Breast epithelium (tissue), 3 donors: ENCODE measurements at regions not wholly inside any gene's neighbourhood (a gene's known extent, or its start where the extent isn't known, plus 50 kb on each side); places are given as distances from the start of the nearest gene placed in this dataset.

Experiments
- POLR2AphosphoS5 ChIP-seq, 3 donors: sonication (generic); formaldehyde crosslinking; IDR thresholded peaks; one replicate each; pipeline ENCODE4 v1.6.1; 2017; ENCODE audit warnings: antibody characterized with exemption in 3 of 3
- TF ChIP-seq, protein P1 (sequence below), 3 donors: fragments of 450-650 bp; IDR thresholded peaks; one replicate each; pipeline ENCODE4 v1.5.1; 2016 to 2017; ENCODE audit warnings: antibody characterized with exemption in 3 of 3, mild to moderate bottlenecking in 3 of 3, moderate library complexity in 3 of 3

DNA sequence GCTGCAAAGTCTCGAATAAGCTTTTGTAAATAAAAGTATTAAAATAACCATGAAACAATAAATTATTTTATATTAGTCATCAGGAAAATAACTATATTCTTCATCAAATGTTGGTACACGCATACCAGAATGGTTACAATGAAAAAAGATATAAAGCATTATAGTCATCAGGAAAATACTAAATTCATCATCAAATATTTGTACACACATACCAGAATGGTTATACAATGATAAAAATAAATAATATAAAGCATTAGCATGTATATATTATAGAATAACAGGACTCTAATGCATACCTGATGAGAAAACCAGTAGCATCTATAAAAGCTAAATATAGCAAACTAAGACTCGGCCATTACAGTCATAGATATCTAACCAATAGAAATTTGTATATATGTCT, 202.9 kb downstream of the TRAM1L1 start:
- TF ChIP-seq, protein P1, sequence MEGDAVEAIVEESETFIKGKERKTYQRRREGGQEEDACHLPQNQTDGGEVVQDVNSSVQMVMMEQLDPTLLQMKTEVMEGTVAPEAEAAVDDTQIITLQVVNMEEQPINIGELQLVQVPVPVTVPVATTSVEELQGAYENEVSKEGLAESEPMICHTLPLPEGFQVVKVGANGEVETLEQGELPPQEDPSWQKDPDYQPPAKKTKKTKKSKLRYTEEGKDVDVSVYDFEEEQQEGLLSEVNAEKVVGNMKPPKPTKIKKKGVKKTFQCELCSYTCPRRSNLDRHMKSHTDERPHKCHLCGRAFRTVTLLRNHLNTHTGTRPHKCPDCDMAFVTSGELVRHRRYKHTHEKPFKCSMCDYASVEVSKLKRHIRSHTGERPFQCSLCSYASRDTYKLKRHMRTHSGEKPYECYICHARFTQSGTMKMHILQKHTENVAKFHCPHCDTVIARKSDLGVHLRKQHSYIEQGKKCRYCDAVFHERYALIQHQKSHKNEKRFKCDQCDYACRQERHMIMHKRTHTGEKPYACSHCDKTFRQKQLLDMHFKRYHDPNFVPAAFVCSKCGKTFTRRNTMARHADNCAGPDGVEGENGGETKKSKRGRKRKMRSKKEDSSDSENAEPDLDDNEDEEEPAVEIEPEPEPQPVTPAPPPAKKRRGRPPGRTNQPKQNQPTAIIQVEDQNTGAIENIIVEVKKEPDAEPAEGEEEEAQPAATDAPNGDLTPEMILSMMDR (IDR thresholded peaks at IDR 0.05): no peak
- TF ChIP-seq POLR2AphosphoS5 (IDR thresholded peaks at IDR 0.05): no peak
